HepG2 (cell line): ENCODE measurements at regions not wholly inside any gene's neighbourhood (a gene's known extent, or its start where the extent isn't known, plus 50 kb on each side); places are given as distances from the start of the nearest gene placed in this dataset.

ENCODE experiments used
- ATAC-seq: fragments of 200-7000 bp; cut with Tn5 transposase; 3 replicates; pipeline ENCODE4 v1.9.1; 2020; ENCODE audit warnings: mild to moderate bottlenecking, moderate library complexity
- BruUV-seq: library from RNA; stranded (reverse); fragments of 400-500 nt; replicated peaks from 2 replicates; lab custom pipeline; 2021; lab: Mats Ljungman, UMichigan
- CTCF ChIA-PET: fragments of 300-600 bp; formaldehyde crosslinking; extraction: SDS; loops from one replicate; lab custom pipeline; 2021; ENCODE audit warnings: low total read pairs, inconsistent platforms, low intra/inter-chr PET ratio; lab: Yijun Ruan, JAX
- POLR2A ChIA-PET: fragments of 350-600 bp; sonication (Branson Sonifier 250); formaldehyde crosslinking; loops from one replicate; lab custom pipeline; 2020; ENCODE audit warnings: antibody characterized with exemption, inconsistent platforms; lab: Yijun Ruan, JAX
- DNase-seq: peaks from one replicate; pipeline ENCODE4 v3.0.0-alpha.2; 2015; ENCODE audit warnings: low spot score
- FAIRE-seq: peaks from 3 replicates; lab custom pipeline; 2011; peaks lifted over from hg19 to GRCh38; lab: Jason Lieb, UNC
- H2AFZ ChIP-seq: one replicate; pipeline ENCODE4 v1.6.1; 2011; ENCODE audit warnings: low read length, inconsistent platforms
- H3K27ac ChIP-seq: fragments of 300-600 bp; 3 replicates; pipeline ENCODE4 v1.8.0; 2011; ENCODE audit warnings: mixed run types, mild to moderate bottlenecking, mixed read lengths, low read length, inconsistent platforms; ENCODE audit not compliant: insufficient read depth; ENCODE audit errors: extremely low read length
- H3K27me3 ChIP-seq, 2 experiments: fragments of 200-600 bp in 1 of 2; 2 replicates in 1 of 2; 3 replicates in 1 of 2; pipeline versions ENCODE4 v1.6.0 to v1.8.0; 2011; ENCODE audit warnings: low read length in 2 of 2, mild to moderate bottlenecking in 2 of 2, moderate library complexity in 2 of 2, inconsistent platforms in 1 of 2; ENCODE audit not compliant: insufficient read depth in 2 of 2, control insufficient read depth in 1 of 2
- H3K36me3 ChIP-seq, 2 experiments: fragments of 200-600 bp in 1 of 2; replicated peaks in 1 of 2; 2 replicates in 1 of 2; 3 replicates in 1 of 2; pipeline versions ENCODE4 v1.5.1 to v1.8.0; 2011; ENCODE audit warnings: low read length in 2 of 2, inconsistent platforms in 1 of 2; ENCODE audit not compliant: insufficient read depth in 2 of 2, control insufficient read depth in 1 of 2
- H3K4me1 ChIP-seq: 2 replicates; pipeline ENCODE4 v1.5.1; 2012; ENCODE audit warnings: low read length, inconsistent platforms; ENCODE audit not compliant: insufficient read depth
- H3K4me2 ChIP-seq: 2 replicates; pipeline ENCODE4 v1.6.0; 2011; ENCODE audit warnings: low read depth, low read length, inconsistent platforms
- H3K4me3 ChIP-seq, 3 experiments: fragments of 200-600 bp in 1 of 3; sonication (generic), shearing (Covaris generic) in 1 of 3; replicated peaks in 1 of 3; 2 replicates each; pipeline ENCODE4 v1.5.1; 2011 to 2016; ENCODE audit warnings: low read length in 3 of 3, inconsistent platforms in 2 of 3, low read depth in 2 of 3, mild to moderate bottlenecking in 2 of 3, control low read depth in 1 of 3, mixed read lengths in 1 of 3; ENCODE audit not compliant: insufficient read depth in 1 of 3
- H3K79me2 ChIP-seq: one replicate; pipeline ENCODE4 v1.6.1; 2011; ENCODE audit warnings: low read length, inconsistent platforms; ENCODE audit not compliant: insufficient read depth
- H3K9ac ChIP-seq: 2 replicates; pipeline ENCODE4 v1.6.0; 2011; ENCODE audit warnings: mild to moderate bottlenecking, low read depth, low read length, inconsistent platforms; ENCODE audit not compliant: insufficient read depth
- H3K9me3 ChIP-seq: 2 replicates; pipeline ENCODE4 v1.5.1; 2012; ENCODE audit warnings: mild to moderate bottlenecking, low read length
- H4K20me1 ChIP-seq: 2 replicates; pipeline ENCODE4 v1.6.0; 2011; ENCODE audit warnings: inconsistent platforms, mild to moderate bottlenecking, low read length, moderate library complexity; ENCODE audit not compliant: insufficient read depth
- KLF16 ChIP-seq, 2 experiments: sonication (generic) in 1 of 2; formaldehyde crosslinking in 1 of 2; IDR thresholded peaks; 2 replicates each; pipeline versions ENCODE4 v1.6.1 to v1.8.0; 2016 to 2023; ENCODE audit warnings: missing genetic modification reagents in 2 of 2, missing compliant biosample characterization in 1 of 2
- MEF2D ChIP-seq: sonication (generic); formaldehyde crosslinking; IDR thresholded peaks from 2 replicates; pipeline ENCODE4 v1.5.1; 2020; ENCODE audit warnings: mild to moderate bottlenecking, missing genetic modification reagents
- RNF219 ChIP-seq: sonication (generic); formaldehyde crosslinking; IDR thresholded peaks from 2 replicates; pipeline ENCODE4 v1.5.0; 2020; ENCODE audit warnings: mild to moderate bottlenecking, missing genetic modification reagents
- TRAFD1 ChIP-seq: sonication (generic); formaldehyde crosslinking; IDR thresholded peaks from 2 replicates; pipeline ENCODE4 v1.5.1; 2020; ENCODE audit warnings: missing genetic modification reagents, mild to moderate bottlenecking, borderline replicate concordance
- ZNF335 ChIP-seq: sonication (generic); formaldehyde crosslinking; IDR thresholded peaks from 2 replicates; pipeline ENCODE4 v1.4.0; 2020; ENCODE audit warnings: missing genetic modification reagents
- WGBS: methylation state at CpG from one replicate; pipeline ENCODE4 v1.1.6; 2017; ENCODE audit warnings: low lambda C conversion rate; 5-methylcytosine and 5-hydroxymethylcytosine counted together
- in situ Hi-C: cut with HindIII; loops from 2 replicates; pipeline ENCODE4 v1.10.0; 2017; ENCODE audit warnings: low pct_unique_long_range_greater_than_20kb; ENCODE audit not compliant: extremely low pct_ligation_motif_present
- intact Hi-C: fragments of 100-400 bp; cut with micrococcal nuclease; formaldehyde crosslinking; loops from one replicate; pipeline ENCODE4 v1.10.0; 2022; ENCODE audit not compliant: unreplicated experiment
- TF ChIP-seq, protein P1 (sequence below): sonication (generic); formaldehyde crosslinking; IDR thresholded peaks from 2 replicates; pipeline ENCODE4 v1.8.0; 2023; ENCODE audit warnings: mild to moderate bottlenecking, missing genetic modification reagents

DNA sequence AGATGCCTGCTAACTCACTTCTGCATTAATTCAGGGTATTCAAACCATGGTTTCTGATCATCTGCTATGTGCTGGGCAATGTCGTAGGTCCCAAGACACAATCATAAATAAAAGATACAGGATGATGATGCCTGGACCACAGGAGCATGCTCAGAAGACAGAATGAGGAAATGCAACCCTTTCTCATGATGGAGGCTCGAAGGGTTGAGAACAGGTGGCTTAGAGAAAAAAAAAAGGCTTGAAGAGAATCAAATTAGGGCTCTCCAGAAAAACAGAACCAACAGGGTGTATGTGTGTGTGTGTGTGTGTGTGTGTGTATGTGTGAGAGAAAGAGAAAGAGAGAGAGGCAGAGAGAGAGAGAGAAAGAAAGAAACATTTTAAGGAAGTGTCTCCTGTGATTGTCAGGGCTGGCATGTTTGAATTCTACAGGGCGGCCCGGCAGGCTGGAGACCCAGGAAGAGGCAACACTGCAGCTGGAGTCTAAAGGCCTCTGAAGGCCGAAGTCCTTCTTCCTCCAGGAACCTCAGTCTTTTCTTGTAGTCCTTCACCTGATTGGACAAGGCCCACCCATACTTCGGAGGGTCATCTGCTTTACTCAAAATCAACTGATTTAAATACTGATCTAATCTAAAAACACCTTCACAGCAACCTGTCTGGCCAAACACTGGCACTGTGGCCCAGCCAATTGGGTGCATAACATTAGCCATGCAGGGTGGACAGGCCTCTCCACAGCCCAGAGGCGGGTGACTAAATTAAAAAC lies 143.8 kb downstream of the ERMARD start:
- no peak for FAIRE-seq
- CTCF ChIA-PET, result no interaction called here

More for the DNA sequence above, 143.8 kb downstream of the ERMARD start:
- H2AFZ ChIP-seq, result no peak overlapping the region
- WGBS, result 25% methylated on average over 7 of the region's 7 CpGs
- TF ChIP-seq, protein P1, sequence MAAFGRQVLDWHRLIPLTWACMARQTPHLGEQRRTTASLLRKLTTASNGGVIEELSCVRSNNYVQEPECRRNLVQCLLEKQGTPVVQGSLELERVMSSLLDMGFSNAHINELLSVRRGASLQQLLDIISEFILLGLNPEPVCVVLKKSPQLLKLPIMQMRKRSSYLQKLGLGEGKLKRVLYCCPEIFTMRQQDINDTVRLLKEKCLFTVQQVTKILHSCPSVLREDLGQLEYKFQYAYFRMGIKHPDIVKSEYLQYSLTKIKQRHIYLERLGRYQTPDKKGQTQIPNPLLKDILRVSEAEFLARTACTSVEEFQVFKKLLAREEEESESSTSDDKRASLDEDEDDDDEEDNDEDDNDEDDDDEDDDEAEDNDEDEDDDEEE (CRISPR knock-in tag), result no peak
- TF ChIP-seq KLF16 (CRISPR knock-in tag; IDR thresholded peaks at IDR 0.05) (no peak), TRAFD1 (no peak), RNF219 (CRISPR knock-in tag) (no peak), ZNF335 (CRISPR knock-in tag) (no peak), MEF2D (CRISPR knock-in tag) (no peak)
- DNase-seq (no peak), ATAC-seq (no peak)
- H3K79me2 ChIP-seq, result no peaks in the 10 kb centered on the region
- H4K20me1 ChIP-seq, result no peaks in the 10 kb centered on the region
- H3K36me3 ChIP-seq, result no peaks in the 10 kb centered on the region
- peaks cover 4 to 40% of the 10 kb centered on the region in 2 experiments; a peak in 3 of 5 replicates for H3K27me3 ChIP-seq
- POLR2A ChIA-PET, result no interaction called here
- no peaks in the 10 kb centered on the region for H3K9me3 ChIP-seq
- H3K9ac ChIP-seq, result no peak overlapping the region
- BruUV-seq, result no TSS peak
- H3K4me3 ChIP-seq, result no peak overlapping the region
- in situ Hi-C loops (no loop called here), intact Hi-C loops (no loop called here)
- no peak overlapping the region for H3K4me2 ChIP-seq
- no peak overlapping the region for H3K27ac ChIP-seq
- no peaks in the 10 kb centered on the region for H3K4me1 ChIP-seq
